ENCODE measurements at regions not wholly inside any gene's neighbourhood (a gene's known extent, or its start where the extent isn't known, plus 50 kb on each side); places are given as distances from the start of the nearest gene placed in this dataset.

DNA sequence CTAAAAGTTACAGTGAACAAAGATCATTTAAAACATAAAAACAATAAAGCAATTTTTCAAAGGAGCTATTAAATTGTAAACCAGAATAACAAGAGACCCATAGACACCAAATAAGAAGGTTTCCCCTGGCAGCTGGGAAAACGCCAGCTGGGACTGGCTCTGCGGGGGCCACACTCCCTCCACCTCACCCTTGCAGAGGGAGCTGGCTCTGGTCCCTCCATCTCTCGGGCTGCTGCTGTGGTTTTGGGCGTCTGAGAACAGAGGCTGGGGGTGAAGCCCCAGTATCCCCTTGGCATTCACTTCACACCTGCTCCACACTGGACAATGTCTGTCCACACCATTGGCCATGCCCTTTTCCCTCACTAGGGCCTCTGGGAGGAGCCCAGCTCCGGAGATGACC is 62.1 kb upstream of the OTOS start:
- 69% methylated on average over 5 of the region's 5 CpGs for WGBS
- Histone ChIP-seq H3K27me3 (ENCODE audit: control insufficient read depth, insufficient read depth) (no peaks in the 10 kb centered on the region), H3K4me3 (ENCODE audit: low read length) (no peak overlapping the region), H3K4me1 (ENCODE audit: control insufficient read depth, insufficient read depth, low read length) (no peaks in the 10 kb centered on the region), H3K9me3 (ENCODE audit: control insufficient read depth, low read length) (no peaks in the 10 kb centered on the region), H3K27ac (ENCODE audit: low read length) (no peak overlapping the region)
- ATAC-seq, result no peak
- DNase-seq, result no peak
- intact Hi-C loops (cut with DNase I), result no loop called here

DNA sequence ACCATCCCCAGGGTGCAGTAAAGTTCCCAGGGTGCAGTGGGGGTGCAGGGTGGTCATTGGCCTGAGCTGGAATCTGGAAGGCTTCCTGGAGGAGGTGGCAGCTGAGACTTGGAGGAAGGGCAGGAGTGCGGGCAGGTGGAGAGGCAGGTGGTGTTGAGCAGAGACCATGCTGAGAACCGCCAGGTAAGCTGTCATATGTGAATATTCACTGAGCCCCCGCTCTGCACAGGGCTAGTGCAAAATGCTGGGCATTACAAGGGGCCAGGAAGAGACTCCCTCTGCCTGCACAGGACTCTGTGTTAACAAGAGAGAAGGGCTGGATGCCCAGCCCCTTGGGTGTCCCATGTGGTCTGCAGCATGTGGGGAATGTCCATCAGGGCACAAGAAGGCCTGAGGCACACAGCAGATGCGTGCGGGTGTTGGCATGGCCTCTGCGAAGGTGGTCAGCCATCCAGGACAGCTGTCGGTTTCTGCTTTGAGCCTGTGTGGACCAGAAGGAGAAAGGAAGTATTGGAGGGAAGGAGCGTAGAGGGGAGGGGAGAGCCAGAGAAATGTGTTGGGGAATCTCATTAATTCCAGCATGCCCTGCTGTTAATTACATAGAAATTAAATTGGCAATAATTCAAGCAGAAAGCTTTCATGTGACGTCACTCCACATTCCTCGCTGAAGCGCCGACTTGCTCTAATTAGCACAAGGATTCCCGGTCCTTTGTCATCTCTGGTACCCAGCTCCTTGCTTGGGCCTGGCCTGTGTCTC is 62.8 kb upstream of the OTOS start:
- Histone ChIP-seq H3K4me3 (ENCODE audit: low read length) (no peak overlapping the region), H3K9me3 (ENCODE audit: control insufficient read depth, low read length) (no peaks in the 10 kb centered on the region), H3K27ac (ENCODE audit: low read length) (no peak overlapping the region), H3K4me1 (ENCODE audit: control insufficient read depth, insufficient read depth, low read length) (no peaks in the 10 kb centered on the region), H3K27me3 (ENCODE audit: control insufficient read depth, insufficient read depth) (no peaks in the 10 kb centered on the region)
- intact Hi-C loops (cut with DNase I), result no loop called here
- WGBS, result 71% methylated on average over 13 of the region's 13 CpGs
- ATAC-seq, result no peak
- DNase-seq, result no peak

DNA sequence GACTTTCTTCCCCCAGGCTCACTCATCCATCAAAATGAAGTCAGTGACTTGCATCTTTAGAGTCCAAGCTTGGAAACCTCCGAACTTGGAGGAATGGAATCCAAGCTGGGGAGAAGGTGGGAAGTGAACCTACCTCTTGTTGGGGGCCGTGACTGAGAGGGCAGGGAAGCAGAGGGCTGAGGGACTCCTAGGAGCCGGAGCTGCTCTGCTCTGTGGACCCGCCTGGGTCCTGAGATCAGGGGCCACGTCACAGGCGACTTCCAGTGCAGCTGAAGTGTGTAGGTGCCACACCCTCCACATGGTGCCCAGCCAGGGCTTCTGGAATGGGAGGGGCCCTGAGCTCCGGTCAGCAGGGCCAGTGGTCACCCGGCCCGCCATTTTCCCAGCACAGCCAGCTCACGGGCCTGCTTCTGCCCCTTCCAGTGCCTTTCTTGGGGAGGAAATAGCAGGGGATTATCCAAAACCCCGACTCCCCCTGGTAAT is 63.4 kb upstream of the OTOS start:
- Histone ChIP-seq H3K4me3 (ENCODE audit: low read length) (no peak overlapping the region), H3K9me3 (ENCODE audit: control insufficient read depth, low read length) (no peaks in the 10 kb centered on the region), H3K27me3 (ENCODE audit: control insufficient read depth, insufficient read depth) (no peaks in the 10 kb centered on the region), H3K27ac (ENCODE audit: low read length) (no peak overlapping the region), H3K4me1 (ENCODE audit: control insufficient read depth, insufficient read depth, low read length) (no peaks in the 10 kb centered on the region)
- no peak for ATAC-seq
- no peak for DNase-seq
- intact Hi-C loops (cut with DNase I), result no loop called here
- WGBS, result 80% methylated on average over 11 of the region's 11 CpGs

DNA sequence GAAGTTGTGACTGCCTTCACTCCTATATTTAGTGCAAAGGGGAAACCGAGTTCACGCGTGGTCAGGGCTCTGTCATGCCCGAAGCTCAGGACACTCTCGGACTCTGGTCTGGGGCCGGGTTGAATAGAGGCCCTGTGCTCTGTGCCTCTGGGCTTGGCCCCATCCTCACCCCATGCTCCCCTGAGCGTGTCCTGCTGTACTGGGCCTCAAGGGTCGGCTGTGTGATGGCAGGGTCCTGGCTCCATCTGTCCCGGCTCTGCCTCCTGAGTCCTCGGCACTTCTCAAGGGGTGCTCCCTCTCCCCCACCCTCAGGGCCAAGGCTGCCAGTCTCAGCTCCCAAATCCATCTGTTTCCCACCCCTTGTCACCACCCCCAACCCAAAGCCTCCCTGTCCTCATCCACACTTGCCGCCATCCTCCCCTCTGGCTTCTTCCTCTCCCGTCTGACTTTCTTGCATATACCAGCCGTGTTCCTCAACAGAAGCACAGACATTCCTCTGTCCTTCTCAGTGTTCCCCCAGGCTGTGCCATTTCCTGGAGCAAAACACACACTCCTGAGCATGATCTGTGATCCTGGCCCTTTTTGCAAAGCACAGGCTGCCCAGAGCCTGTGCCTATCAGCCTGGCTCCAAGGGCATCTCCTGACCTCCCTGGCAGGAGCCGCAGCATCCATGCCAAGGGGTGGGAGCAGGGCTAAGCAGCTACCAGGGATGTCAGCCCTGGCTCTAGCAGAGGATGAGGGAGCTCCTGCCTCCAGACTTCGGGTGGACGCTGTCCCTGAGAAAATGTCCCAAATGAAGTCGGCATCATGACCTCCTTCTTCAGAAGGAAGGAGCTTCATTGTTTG is 64.2 kb upstream of the OTOS start:
- WGBS, result 76% methylated on average over 17 of the region's 17 CpGs
- Histone ChIP-seq H3K4me3 (ENCODE audit: low read length) (no peak overlapping the region), H3K27ac (ENCODE audit: low read length) (no peak overlapping the region), H3K9me3 (ENCODE audit: control insufficient read depth, low read length) (no peaks in the 10 kb centered on the region), H3K27me3 (ENCODE audit: control insufficient read depth, insufficient read depth) (no peaks in the 10 kb centered on the region), H3K4me1 (ENCODE audit: control insufficient read depth, insufficient read depth, low read length) (no peaks in the 10 kb centered on the region)
- intact Hi-C loops (cut with DNase I), result no loop called here
- no peak for DNase-seq
- ATAC-seq, result no peak

DNA sequence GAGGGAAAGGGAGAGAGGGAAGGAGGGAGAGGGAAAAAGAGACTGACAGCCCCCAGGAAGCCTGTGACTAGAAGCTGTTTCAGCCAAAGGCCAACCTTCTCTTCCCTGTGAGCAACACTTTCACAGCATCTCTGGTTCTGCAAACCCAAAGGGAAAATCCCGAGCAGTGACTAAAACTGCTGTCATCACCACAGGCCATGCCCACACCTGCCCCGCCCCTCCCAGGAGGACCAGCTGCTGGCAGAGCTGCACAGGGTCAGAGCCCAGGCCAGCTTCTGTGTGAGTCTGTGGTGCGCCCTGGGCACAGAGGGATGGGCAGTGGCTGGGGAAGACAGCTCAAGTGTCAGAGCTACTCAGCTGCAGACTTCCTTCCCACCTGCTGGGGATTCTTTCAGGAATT is 64.9 kb upstream of the OTOS start:
- Histone ChIP-seq H3K27ac (ENCODE audit: low read length) (no peak overlapping the region), H3K27me3 (ENCODE audit: control insufficient read depth, insufficient read depth) (no peaks in the 10 kb centered on the region), H3K9me3 (ENCODE audit: control insufficient read depth, low read length) (no peaks in the 10 kb centered on the region), H3K4me1 (ENCODE audit: control insufficient read depth, insufficient read depth, low read length) (no peaks in the 10 kb centered on the region), H3K4me3 (ENCODE audit: low read length) (no peak overlapping the region)
- DNase-seq (no peak), ATAC-seq (no peak)
- 31% methylated on average over 3 of the region's 3 CpGs for WGBS
- intact Hi-C loops (cut with DNase I), result no loop called here

DNA sequence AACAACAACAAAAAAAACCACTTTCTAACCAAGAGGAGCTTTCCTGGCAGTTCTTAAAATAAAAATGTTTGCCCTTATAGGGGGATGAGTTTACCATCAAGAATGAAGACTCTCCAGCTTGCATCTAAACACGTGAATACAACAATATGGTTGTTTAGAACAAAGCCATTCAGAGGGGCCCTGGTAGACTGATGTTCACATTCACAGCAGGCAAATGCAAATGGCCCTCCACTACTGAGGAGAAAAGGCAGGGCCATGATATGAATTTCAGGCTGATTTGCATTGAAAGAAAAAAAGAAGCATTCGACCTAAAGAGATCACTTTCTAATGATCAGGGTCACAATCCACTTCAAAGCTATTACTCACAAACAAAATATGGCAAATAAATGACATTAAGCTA is 65.3 kb upstream of the OTOS start:
- H3K27ac ChIP-seq (ENCODE audit: low read length), result no peak overlapping the region
- DNase-seq, result no peak
- H3K4me3 ChIP-seq (ENCODE audit: low read length), result no peak overlapping the region
- no peaks in the 10 kb centered on the region for H3K27me3 ChIP-seq (ENCODE audit: control insufficient read depth, insufficient read depth)
- intact Hi-C loops (cut with DNase I), result no loop called here
- 30% methylated on average over 2 of the region's 2 CpGs for WGBS
- ATAC-seq, result no peak
- no peaks in the 10 kb centered on the region for H3K9me3 ChIP-seq (ENCODE audit: control insufficient read depth, low read length)
- no peaks in the 10 kb centered on the region for H3K4me1 ChIP-seq (ENCODE audit: control insufficient read depth, insufficient read depth, low read length)

DNA sequence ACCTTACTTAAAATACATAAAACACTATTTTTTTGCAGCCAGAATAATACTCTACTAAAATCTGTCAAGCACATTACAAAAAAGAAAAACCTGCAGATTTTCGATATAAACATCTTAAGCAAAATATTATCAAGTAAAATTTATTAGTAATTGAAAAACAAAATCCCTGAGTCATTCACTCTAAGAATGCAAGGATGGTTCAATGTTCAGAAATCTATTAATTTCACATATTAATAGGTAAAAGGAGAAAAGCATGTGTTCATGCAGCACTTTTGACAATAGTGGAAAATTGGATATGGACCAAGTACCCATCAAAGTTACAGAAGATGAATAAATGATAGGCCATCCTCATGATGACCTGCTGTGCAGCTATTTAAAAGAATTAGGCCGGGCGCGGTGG is 66.2 kb upstream of the OTOS start:
- intact Hi-C loops (cut with DNase I), result no loop called here
- 97% methylated on average over 4 of the region's 4 CpGs for WGBS
- DNase-seq (no peak), ATAC-seq (no peak)
- H3K4me1 ChIP-seq (ENCODE audit: control insufficient read depth, insufficient read depth, low read length), result no peaks in the 10 kb centered on the region
- no peak overlapping the region for H3K27ac ChIP-seq (ENCODE audit: low read length)
- no peaks in the 10 kb centered on the region for H3K27me3 ChIP-seq (ENCODE audit: control insufficient read depth, insufficient read depth)
- H3K9me3 ChIP-seq (ENCODE audit: control insufficient read depth, low read length), result no peaks in the 10 kb centered on the region
- no peak overlapping the region for H3K4me3 ChIP-seq (ENCODE audit: low read length)

DNA sequence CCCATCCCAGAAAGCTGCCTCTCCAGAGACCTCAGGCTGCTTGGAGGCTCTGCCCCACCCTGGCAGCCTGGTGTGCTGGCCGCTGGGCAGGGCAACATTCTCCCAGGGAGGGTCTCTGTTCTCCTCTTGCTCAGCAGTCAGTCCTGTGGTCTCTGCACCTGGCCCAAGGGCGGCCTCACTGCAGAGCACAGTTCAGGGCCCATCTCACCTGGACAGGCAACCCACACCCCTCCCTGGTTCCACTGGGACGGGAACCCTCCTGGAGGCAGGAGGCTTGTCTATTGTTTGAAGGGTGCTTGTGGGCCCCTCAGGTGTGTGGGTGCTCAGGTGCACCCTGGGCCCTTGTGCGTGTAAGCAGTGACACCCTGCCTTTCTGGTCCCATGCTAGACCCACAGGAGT is 67.2 kb upstream of the OTOS start:
- no peaks in the 10 kb centered on the region for H3K27me3 ChIP-seq (ENCODE audit: control insufficient read depth, insufficient read depth)
- intact Hi-C loops (cut with DNase I), result no loop called here
- H3K27ac ChIP-seq (ENCODE audit: low read length), result no peak overlapping the region
- no peaks in the 10 kb centered on the region for H3K9me3 ChIP-seq (ENCODE audit: control insufficient read depth, low read length)
- H3K4me3 ChIP-seq (ENCODE audit: low read length), result no peak overlapping the region
- 86% methylated on average over 4 of the region's 4 CpGs for WGBS
- DNase-seq (no peak), ATAC-seq (no peak)
- H3K4me1 ChIP-seq (ENCODE audit: control insufficient read depth, insufficient read depth, low read length), result no peaks in the 10 kb centered on the region

DNA sequence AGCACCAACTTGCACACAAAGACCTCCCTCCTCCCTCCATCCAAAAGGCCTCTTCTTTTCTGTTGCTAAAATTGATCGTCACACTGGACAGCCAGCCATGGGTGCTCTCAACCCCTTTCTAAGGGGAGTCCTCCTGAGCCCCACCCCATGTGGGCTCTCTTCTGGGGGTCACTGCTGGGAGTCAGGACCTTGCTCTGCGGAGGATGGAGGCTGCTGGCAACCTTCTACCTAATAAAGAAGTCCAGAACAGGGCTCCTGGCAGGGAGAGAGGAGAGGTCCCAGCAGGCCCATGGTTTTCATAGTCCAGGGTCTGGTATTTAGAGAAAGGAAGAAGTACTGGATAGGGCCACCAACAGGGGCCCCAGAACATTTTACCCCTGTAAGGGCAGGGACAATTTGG is 67.6 kb upstream of the OTOS start:
- WGBS, result 91% methylated on average over 2 of the region's 2 CpGs
- Histone ChIP-seq H3K9me3 (ENCODE audit: control insufficient read depth, low read length) (no peaks in the 10 kb centered on the region), H3K4me3 (ENCODE audit: low read length) (no peak overlapping the region), H3K27me3 (ENCODE audit: control insufficient read depth, insufficient read depth) (no peaks in the 10 kb centered on the region), H3K4me1 (ENCODE audit: control insufficient read depth, insufficient read depth, low read length) (no peaks in the 10 kb centered on the region), H3K27ac (ENCODE audit: low read length) (no peak overlapping the region)
- DNase-seq (no peak), ATAC-seq (no peak)
- intact Hi-C loops (cut with DNase I), result no loop called here

DNA sequence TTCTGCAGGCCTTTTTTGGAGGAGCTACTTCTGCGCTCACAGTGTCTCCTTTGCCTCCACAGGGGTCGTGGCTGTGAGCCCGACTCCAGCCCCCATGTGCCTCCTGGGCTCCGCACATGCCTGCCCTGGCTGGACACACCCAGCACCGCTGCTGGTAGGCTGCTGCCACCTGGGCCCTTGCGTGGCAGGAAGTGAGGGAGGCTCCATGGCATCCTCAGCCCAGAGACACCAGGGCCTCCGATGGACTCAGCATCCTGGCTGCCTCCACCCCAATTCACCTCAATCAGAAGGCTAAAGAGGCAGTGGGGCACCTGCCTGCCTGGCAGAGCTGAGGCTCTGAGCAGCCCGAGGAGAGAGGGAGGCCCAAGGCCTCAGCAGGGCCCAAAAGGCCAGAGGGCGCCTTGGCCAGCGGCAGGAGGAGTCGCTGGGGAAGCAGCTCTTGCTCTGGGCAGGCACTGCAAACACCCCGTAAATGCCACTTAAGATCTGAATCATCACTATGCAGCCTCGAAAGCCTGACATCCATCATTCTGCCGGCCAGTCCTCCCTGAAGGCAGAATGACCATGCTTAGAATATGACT is 68.3 kb upstream of the OTOS start:
- ATAC-seq (no peak), DNase-seq (no peak)
- Histone ChIP-seq H3K27me3 (ENCODE audit: control insufficient read depth, insufficient read depth) (no peaks in the 10 kb centered on the region), H3K4me1 (ENCODE audit: control insufficient read depth, insufficient read depth, low read length) (no peaks in the 10 kb centered on the region), H3K4me3 (ENCODE audit: low read length) (no peak overlapping the region), H3K27ac (ENCODE audit: low read length) (no peak overlapping the region), H3K9me3 (ENCODE audit: control insufficient read depth, low read length) (no peaks in the 10 kb centered on the region)
- 76% methylated on average over 14 of the region's 14 CpGs for WGBS
- intact Hi-C loops (cut with DNase I), result no loop called here

DNA sequence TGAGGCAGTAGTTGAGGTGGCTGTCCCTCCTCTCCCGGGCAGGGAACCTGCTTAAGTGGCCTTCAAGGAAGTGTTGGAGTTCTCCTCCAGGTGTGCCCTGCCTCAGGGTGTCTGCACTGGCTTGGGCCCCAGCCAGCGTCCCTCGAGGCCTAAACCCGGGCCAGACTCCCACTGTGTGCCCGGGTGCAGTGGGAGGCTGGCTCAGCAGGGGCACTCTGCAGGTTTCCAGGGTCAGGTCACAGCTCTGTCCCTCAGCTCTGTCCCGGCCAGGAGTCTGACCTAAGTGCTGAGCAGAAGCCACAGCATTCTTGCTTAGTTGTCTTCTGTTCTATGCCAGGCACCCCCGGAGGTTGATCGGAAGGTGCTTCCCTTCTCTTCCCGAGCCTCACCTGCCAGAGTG is 69.0 kb upstream of the OTOS start:
- intact Hi-C loops (cut with DNase I), result no loop called here
- Histone ChIP-seq H3K4me3 (ENCODE audit: low read length) (no peak overlapping the region), H3K27ac (ENCODE audit: low read length) (no peak overlapping the region), H3K27me3 (ENCODE audit: control insufficient read depth, insufficient read depth) (no peaks in the 10 kb centered on the region), H3K9me3 (ENCODE audit: control insufficient read depth, low read length) (no peaks in the 10 kb centered on the region), H3K4me1 (ENCODE audit: control insufficient read depth, insufficient read depth, low read length) (no peaks in the 10 kb centered on the region)
- DNase-seq (no peak), ATAC-seq (no peak)
- 82% methylated on average over 9 of the region's 9 CpGs for WGBS

All from right cardiac atrium (tissue), 5 donors.